Central memory CD8-positive, alpha-beta T cell (primary cell): ENCODE measurements at regions not wholly inside any gene's neighbourhood (a gene's known extent, or its start where the extent isn't known, plus 50 kb on each side); places are given as distances from the start of the nearest gene placed in this dataset.

Experiments used
- ATAC-seq: fragments of 150-1000 bp; cut with Tn5 transposase; replicated peaks from 2 replicates; pipeline ENCODE4 v1.10.0; 2022; ENCODE audit warnings: mild to moderate bottlenecking, moderate FRiP score, moderate number of reproducible peaks; ENCODE audit not compliant: poor library complexity, severe bottlenecking; ENCODE audit errors: extremely low read depth
- DNase-seq, 2 donors: peaks; one replicate each; pipeline ENCODE4 v3.0.0; 2021; ENCODE audit warnings: low spot score in 2 of 2
- H3K27ac Mint-ChIP-seq: one replicate; pipeline ENCODE4 v1.8.0; 2022; ENCODE audit warnings: low read depth, mild to moderate bottlenecking, moderate library complexity, mixed read lengths
- H3K27me3 Mint-ChIP-seq: one replicate; pipeline ENCODE4 v1.8.0; 2022; ENCODE audit warnings: mixed read lengths
- H3K36me3 Mint-ChIP-seq: one replicate; pipeline ENCODE4 v1.8.0; 2022; ENCODE audit warnings: mild to moderate bottlenecking, moderate library complexity, mixed read lengths; ENCODE audit not compliant: insufficient read depth
- H3K4me1 Mint-ChIP-seq: one replicate; pipeline ENCODE4 v1.8.0; 2022; ENCODE audit warnings: mixed read lengths
- H3K4me3 Mint-ChIP-seq: one replicate; pipeline ENCODE4 v1.8.0; 2022; ENCODE audit warnings: mild to moderate bottlenecking, moderate library complexity, mixed read lengths
- H3K9me3 Mint-ChIP-seq: one replicate; pipeline ENCODE4 v1.8.0; 2022; ENCODE audit warnings: mixed read lengths

- Mint-ChIP-seq H3K9me3 (no peaks in the 10 kb centered on the region), H3K36me3 (no peaks in the 10 kb centered on the region), H3K27me3 (peaks cover 14% of the 10 kb centered on the region), H3K4me3 (no peak overlapping the region), H3K4me1 (no peaks in the 10 kb centered on the region), H3K27ac (no peak overlapping the region)
- ATAC-seq (no peak), DNase-seq (no peak)
Observed at GRCh38 chr2:236394571-236394970, 130.4 kb upstream of the ASB18 start.

GRCh38 chr2:236395067-236395466, 130.9 kb upstream of the ASB18 start:
- Mint-ChIP-seq H3K4me1 (no peaks in the 10 kb centered on the region), H3K27ac (no peak overlapping the region), H3K4me3 (no peak overlapping the region), H3K27me3 (peaks cover 14% of the 10 kb centered on the region), H3K9me3 (no peaks in the 10 kb centered on the region), H3K36me3 (no peaks in the 10 kb centered on the region)
- DNase-seq (no peak), ATAC-seq (no peak)

DNA sequence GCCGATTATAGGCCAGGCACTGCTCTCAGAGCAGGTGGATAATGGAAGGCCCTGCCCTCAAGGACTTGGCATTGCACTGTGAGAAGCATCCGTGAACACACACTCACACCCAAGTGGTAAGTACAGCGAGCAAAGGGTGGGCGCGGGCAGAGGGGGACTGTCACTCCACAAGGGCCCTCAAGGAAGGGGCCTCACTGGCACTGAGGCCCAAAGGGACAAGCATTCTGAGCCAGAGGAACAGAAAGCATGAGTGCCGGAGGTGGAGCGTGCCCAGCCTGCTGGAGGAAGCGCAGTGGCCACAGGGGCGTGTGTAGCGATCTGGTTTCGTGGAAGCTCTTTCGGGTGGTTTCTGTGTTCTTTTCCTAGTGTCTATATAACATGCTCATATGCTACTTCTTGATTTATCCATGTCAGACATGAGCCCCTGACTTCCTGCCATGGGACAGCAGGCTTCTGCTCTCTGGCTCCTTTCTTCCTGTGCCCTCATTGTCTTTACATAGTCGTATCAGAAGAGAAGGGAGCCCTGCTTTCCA, 132.7 kb upstream of the ASB18 start:
- no peaks in the 10 kb centered on the region for H3K9me3 Mint-ChIP-seq
- no peak for DNase-seq
- H3K27me3 Mint-ChIP-seq, result peaks cover 4% of the 10 kb centered on the region

GRCh38 chr2:236397681-236398080, 133.5 kb upstream of the ASB18 start:
- Mint-ChIP-seq H3K27me3 (no peaks in the 10 kb centered on the region), H3K4me3 (no peak overlapping the region), H3K36me3 (peaks cover 3% of the 10 kb centered on the region), H3K9me3 (no peaks in the 10 kb centered on the region), H3K4me1 (no peaks in the 10 kb centered on the region), H3K27ac (no peak overlapping the region)
- DNase-seq (no peak), ATAC-seq (no peak)

More for the DNA sequence above, 132.7 kb upstream of the ASB18 start:
- H3K36me3 Mint-ChIP-seq, result no peaks in the 10 kb centered on the region
- H3K4me3 Mint-ChIP-seq, result no peak overlapping the region
- ATAC-seq, result no peak
- no peaks in the 10 kb centered on the region for H3K4me1 Mint-ChIP-seq
- no peak overlapping the region for H3K27ac Mint-ChIP-seq

- ATAC-seq, result no peak
- Mint-ChIP-seq H3K27me3 (no peaks in the 10 kb centered on the region), H3K4me1 (no peaks in the 10 kb centered on the region), H3K36me3 (peaks cover 3% of the 10 kb centered on the region), H3K27ac (no peak overlapping the region), H3K9me3 (no peaks in the 10 kb centered on the region), H3K4me3 (no peak overlapping the region)
- no peak for DNase-seq
Observed at GRCh38 chr2:236399409-236399808, 135.2 kb upstream of the ASB18 start.

DNA sequence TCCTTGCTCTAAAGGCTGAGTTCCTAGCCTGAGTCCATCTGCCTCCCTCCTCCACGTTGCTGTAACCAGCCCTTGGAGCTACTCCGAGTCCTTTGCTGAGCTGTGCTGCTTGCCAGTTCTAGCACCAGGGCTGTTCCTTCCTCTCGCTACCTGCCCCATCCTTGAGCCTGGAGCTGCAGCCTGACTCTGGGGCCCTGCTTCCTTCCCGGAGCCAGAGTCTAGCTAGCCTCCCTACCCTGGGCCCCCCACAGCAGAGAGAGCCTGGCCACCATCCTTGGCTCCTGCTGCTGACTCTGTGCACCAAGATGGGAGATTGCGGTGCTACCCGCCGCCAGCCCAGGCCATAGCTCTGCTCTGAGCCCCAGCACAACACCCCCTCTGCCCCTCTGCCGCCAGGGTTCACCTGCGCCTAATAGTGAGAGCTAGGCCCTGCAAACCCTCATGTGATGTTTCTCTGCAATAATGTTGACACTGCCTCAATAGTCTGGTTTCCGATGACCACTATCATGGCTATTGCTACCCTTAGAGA, 135.9 kb upstream of the ASB18 start:
- Mint-ChIP-seq H3K27ac (no peak overlapping the region), H3K4me1 (no peaks in the 10 kb centered on the region), H3K27me3 (no peaks in the 10 kb centered on the region), H3K4me3 (no peak overlapping the region), H3K9me3 (no peaks in the 10 kb centered on the region), H3K36me3 (peaks cover 3% of the 10 kb centered on the region)
- ATAC-seq (no peak), DNase-seq (no peak)

DNA sequence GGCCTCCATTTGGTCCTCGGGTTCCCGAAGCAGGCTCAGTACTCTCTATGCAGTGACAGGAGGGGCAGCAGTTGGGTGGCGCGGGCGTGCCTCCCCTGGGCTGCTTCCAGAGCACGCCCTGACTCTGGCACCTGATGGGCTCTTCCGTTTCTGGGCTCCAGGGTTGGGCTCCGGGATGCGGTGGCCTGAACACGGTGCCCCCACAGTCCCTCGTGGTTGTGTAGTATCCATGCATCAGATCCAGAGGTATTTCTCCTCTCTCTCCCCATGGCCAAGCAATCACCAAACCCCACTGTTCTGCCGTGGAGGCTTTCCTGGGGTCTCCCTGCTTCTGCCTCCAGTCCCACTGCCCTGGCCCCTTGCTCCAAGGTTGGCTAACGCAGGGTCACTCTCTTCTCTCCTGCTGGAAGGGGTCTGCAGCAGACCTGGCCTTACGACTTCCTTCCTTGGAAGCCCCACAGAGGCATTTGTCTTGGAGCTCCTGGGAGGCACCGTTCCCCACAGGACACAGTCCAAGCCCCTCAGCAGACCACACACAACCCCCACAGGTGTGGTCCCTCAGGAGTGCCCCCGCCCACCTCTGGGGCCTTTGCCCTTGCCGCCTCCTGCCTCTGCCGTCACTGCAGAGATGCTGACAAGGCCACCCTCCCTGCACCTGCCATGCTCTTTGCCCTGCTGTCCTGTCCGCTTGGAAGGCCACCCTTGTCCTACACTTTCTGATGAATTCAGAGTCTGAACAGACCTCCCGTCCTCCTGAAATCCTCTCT, 136.6 kb upstream of the ASB18 start:
- Mint-ChIP-seq H3K27ac (no peak overlapping the region), H3K9me3 (no peaks in the 10 kb centered on the region), H3K36me3 (peaks cover 3% of the 10 kb centered on the region), H3K27me3 (no peaks in the 10 kb centered on the region), H3K4me1 (no peaks in the 10 kb centered on the region), H3K4me3 (no peak overlapping the region)
- DNase-seq (no peak), ATAC-seq (no peak)

GRCh38 chr2:236402033-236402790, 138.0 kb upstream of the ASB18 start:
- Mint-ChIP-seq H3K4me3 (no peak overlapping the region), H3K27ac (no peak overlapping the region), H3K36me3 (peaks cover 3% of the 10 kb centered on the region), H3K4me1 (no peaks in the 10 kb centered on the region), H3K9me3 (no peaks in the 10 kb centered on the region), H3K27me3 (no peaks in the 10 kb centered on the region)
- DNase-seq (no peak), ATAC-seq (no peak)

GRCh38 chr2:236403125-236403524, 138.9 kb upstream of the ASB18 start:
- no peaks in the 10 kb centered on the region for H3K4me1 Mint-ChIP-seq
- H3K27ac Mint-ChIP-seq, result no peak overlapping the region
- ATAC-seq (no peak), DNase-seq (no peak)
- H3K4me3 Mint-ChIP-seq, result no peak overlapping the region
- peaks cover 3% of the 10 kb centered on the region for H3K36me3 Mint-ChIP-seq
- no peaks in the 10 kb centered on the region for H3K9me3 Mint-ChIP-seq
- no peaks in the 10 kb centered on the region for H3K27me3 Mint-ChIP-seq

DNA sequence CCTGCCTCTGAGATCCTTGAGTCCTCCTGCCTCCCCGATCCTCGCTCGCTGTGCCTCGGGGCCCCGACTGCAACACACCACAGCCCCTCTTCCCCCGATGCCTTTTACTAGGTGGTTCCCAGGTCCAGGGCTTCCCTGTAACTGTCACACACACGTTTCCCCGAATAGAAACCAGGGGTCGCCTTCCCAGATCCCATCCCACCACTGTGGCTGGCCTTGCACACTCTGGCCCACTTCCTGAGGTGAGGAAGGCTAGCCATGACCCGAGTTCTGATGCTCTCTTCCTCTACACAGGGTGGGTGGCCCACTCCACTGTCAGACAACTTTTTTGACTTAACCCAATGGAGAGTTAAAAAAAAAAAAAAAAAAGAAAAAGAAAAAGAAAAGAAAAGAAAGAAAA, 139.6 kb upstream of the ASB18 start:
- H3K36me3 Mint-ChIP-seq, result peaks cover 3% of the 10 kb centered on the region
- ATAC-seq (no peak), DNase-seq (no peak)
- H3K27ac Mint-ChIP-seq, result no peak overlapping the region
- H3K4me1 Mint-ChIP-seq, result no peaks in the 10 kb centered on the region
- no peaks in the 10 kb centered on the region for H3K9me3 Mint-ChIP-seq
- no peaks in the 10 kb centered on the region for H3K27me3 Mint-ChIP-seq
- H3K4me3 Mint-ChIP-seq, result no peak overlapping the region

GRCh38 chr2:236404346-236404745, 140.1 kb upstream of the ASB18 start:
- Mint-ChIP-seq H3K4me3 (no peak overlapping the region), H3K4me1 (no peaks in the 10 kb centered on the region), H3K36me3 (peaks cover 3% of the 10 kb centered on the region), H3K9me3 (no peaks in the 10 kb centered on the region), H3K27me3 (no peaks in the 10 kb centered on the region), H3K27ac (no peak overlapping the region)
- ATAC-seq (no peak), DNase-seq (no peak)

GRCh38 chr2:236405357-236405756, 141.2 kb upstream of the ASB18 start:
- no peaks in the 10 kb centered on the region for H3K27me3 Mint-ChIP-seq
- no peaks in the 10 kb centered on the region for H3K4me1 Mint-ChIP-seq
- H3K9me3 Mint-ChIP-seq, result no peaks in the 10 kb centered on the region
- ATAC-seq (no peak), DNase-seq (no peak)
- peaks cover 3% of the 10 kb centered on the region for H3K36me3 Mint-ChIP-seq
- H3K4me3 Mint-ChIP-seq, result no peak overlapping the region
- no peak overlapping the region for H3K27ac Mint-ChIP-seq

- H3K27ac Mint-ChIP-seq, result no peak overlapping the region
- H3K36me3 Mint-ChIP-seq, result no peaks in the 10 kb centered on the region
- peaks cover 12% of the 10 kb centered on the region for H3K27me3 Mint-ChIP-seq
- ATAC-seq, result no peak
- H3K9me3 Mint-ChIP-seq, result peaks cover 4% of the 10 kb centered on the region
- H3K4me3 Mint-ChIP-seq, result no peak overlapping the region
- no peaks in the 10 kb centered on the region for H3K4me1 Mint-ChIP-seq
- no peak for DNase-seq
Observed at GRCh38 chr2:236408090-236408489, 143.9 kb upstream of the ASB18 start.
